ENCODE measurements at regions not wholly inside any gene's neighbourhood (a gene's known extent, or its start where the extent isn't known, plus 50 kb on each side); places are given as distances from the start of the nearest gene placed in this dataset.
A peak's percentile ranks its signal among the peaks of the same experiment; 100 is the strongest.

DNA sequence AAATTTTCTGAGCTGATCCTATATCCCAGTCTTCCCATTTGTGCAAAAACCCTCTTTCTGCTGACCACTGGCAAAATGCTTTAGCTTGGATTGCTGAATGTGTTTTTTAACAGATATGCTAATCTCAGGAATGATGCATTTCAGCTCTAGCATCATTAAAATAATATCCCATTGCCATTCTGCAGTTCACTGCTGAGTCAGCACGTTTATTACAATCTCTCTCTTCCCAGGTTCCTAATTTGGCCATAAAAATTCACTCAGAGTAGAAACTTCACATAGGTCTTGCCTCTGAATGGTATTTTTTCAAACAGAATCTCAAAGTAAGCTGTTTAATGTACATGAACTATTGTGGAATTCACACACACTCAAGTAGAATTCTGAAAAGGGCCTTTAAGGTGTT lies 509.6 kb upstream of the SUCLG2 start:
- DNase-seq (ENCODE audit: low read depth in 2 of 2): no peak

DNA sequence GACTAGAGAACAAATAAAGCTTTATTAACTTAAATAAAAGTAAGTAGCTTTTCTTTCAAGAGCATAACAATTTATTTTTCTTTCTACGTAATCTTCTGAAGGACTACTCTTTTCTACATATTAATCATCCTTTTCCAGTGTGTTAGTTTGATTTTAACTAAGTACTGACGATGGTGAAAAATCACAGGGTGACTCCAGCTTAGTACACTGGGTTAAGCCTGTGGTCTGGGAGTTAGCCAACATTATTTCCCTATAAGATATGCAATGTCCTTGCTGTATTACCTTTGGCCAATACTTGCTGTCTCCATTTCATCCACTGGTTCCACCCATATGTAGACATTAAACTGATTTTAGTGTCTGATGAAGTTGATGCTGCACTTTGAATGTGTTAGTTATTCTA lies 508.6 kb upstream of the SUCLG2 start:
- no peak for DNase-seq (ENCODE audit: low read depth in 2 of 2)

DNA sequence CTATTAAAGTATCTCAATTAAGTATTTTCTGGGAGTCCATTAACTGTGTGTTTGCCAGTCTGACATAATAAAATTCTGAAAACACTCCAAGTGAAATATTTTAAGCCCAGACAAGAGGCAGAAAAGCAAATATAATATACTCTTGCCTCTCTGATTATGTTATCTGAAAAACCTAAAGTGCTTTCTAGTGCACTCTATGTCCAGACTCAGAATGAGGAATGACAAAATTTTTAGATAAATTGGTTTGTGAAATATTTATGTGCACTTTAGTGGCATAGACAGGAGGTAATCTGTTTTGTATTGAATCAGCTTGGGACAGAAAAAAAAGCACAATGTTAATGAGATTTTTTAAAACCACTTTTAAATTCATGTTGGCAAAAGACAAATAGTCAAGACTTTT lies 508.2 kb upstream of the SUCLG2 start:
- DNase-seq (ENCODE audit: low read depth in 2 of 2): no peak

DNA sequence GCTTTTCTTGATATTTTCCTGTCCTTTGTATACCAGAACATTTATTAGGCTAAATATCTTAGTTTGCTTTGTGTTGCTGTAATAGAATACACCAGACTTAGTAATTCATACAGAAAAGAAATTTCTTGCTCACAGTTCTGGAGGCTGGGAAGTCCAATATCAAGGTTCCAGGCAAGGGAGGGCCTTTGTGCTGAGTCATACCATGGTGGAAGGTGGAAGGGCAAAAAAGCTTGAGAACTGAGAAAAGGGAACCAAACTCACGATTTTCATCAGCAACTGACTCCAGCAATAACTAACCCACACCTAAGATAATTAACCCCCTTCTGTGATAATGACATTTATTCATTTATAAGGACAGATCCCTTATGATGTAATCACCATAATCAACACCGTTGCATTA lies 496.9 kb upstream of the SUCLG2 start:
- DNase-seq (ENCODE audit: low read depth in 2 of 2): no peak

DNA sequence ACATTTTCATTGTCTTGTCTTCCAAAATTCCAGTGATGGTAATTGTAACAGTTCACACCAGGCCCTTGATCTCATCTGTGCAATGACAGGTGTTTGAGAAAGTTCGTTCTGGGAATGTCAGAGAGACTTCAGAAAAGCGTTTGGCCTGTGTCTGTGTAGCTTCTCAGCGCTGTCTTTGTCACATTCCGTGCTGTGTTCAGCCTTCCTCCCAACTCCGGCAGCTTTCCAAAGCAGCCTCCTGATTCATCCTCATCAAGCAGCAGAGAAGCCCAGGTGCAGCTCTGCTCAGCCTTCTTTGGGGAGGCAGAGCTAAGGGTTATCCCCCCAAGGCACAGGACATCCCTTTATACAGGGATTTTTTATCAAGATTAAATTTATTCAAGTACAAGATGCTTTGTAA lies 494.0 kb upstream of the SUCLG2 start:
- no peak for DNase-seq (ENCODE audit: low read depth in 2 of 2)

DNA sequence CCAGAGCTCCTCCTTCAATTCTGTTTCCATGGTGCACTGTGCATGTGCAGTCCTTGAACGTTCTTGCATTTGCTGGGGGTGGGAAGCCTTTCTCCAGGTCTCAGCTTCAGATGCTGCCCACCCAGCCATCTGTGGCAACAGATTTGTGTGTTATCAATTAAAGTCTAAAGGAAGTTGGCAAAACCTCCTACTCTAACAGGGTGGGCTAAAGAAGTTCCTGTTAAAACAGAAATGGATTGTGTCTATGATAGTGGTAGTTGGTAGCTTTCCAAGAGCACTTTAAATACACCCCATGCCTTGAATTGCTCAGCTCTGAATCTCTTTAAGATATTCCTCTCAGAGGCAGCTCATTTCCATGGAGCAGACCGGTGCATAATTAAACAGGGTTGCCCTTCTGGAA lies 488.0 kb upstream of the SUCLG2 start:
- DNase-seq (ENCODE audit: low read depth in 2 of 2): no peak

DNA sequence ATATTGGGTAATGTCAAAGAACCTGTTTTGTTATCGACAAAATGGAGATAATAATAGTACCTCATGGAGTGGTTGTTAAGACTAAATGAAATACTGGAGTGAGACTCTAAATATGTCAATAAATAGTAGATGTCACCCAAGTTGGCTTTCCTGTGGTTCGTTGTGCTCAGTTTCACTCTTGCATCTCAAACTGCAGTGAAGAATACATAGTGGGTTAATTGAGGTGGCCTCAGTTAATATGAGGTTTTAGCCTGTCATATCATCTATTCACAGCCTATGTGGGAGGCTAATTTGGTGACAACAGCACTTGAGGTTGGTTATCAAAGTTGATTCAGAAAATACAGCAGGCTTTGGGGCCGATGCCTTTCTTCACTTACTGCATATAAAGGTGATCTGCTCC lies 485.5 kb upstream of the SUCLG2 start:
- no peak for DNase-seq (ENCODE audit: low read depth in 2 of 2)

DNA sequence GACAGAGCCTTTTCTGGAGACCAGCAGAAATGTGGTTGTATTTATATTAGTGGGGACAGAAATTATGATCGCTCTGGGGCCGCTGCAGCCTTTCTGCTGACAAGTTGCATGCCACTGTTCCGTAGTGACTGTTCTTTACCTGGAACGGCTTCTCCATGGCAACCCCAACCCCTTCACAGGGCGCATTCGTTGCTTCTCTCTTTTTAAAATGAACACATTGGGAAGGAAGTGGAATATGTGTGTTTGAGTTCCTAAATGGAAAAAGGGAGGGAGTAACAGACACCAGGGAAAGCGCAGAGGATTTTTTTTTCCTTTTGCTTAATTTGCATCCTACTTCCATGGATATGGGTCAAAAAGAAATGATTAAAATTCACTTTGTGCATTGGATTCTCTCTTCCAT lies 482.0 kb upstream of the SUCLG2 start:
- DNase-seq (ENCODE audit: low read depth in 2 of 2): no peak

DNA sequence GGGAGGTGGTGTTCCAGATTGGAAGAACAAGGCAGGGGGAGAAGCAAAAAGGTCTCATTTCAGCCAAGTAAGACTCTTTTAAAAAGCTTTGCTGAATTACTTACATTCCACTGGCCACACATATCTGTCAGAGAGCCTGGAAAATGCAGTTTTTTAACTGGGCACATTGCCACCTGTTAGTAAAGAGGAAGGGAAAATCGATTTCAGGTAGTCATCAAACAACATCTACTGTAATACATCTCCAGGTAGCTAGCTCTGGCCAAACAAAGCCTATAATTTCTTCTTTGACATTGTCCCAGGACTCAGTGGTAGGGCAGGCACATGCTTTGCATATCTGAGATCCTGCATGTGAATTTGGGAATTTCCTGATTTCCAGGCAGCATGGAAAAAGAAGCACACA lies 480.7 kb upstream of the SUCLG2 start:
- DNase-seq (ENCODE audit: low read depth in 2 of 2): no peak

DNA sequence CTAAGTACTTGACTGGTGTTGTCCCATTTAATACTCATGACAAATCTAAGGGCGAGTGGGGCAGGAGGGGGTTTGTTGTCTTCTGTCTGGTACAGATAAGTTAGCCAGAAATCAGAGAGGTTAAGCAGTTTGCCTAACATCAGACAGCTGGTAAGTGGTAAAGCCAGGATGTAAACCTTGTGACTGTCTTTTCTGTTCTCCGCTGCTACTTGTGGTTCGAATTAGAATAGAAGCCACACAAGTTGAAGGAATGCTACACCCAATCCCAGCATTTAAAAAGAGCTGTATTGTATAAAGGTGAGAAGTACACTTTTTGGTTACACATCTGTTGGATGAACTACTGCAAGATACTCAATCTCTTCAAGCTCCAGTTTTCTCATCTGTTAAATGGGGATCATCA lies 474.7 kb upstream of the SUCLG2 start:
- no peak for DNase-seq (ENCODE audit: low read depth in 2 of 2)

DNA sequence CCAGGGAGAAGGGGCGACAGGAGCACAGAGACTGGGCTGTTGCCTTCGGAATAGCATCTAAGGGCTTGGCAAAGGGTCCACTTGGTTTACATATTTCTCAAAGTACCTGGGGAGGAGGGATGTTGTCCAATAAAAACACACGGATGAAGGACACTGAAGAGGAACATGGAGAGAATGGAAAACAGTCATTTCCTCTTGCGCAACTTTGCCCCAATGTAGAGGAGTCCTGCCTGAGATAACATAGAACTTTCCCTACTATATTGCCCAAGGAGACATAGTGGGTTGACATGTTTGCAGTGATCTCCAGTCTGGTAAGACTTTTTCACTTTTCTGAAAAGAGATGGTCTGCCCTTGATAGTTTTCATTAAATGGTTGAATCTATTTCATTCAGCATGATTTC lies 468.8 kb upstream of the SUCLG2 start:
- no peak for DNase-seq (ENCODE audit: low read depth in 2 of 2)

DNA sequence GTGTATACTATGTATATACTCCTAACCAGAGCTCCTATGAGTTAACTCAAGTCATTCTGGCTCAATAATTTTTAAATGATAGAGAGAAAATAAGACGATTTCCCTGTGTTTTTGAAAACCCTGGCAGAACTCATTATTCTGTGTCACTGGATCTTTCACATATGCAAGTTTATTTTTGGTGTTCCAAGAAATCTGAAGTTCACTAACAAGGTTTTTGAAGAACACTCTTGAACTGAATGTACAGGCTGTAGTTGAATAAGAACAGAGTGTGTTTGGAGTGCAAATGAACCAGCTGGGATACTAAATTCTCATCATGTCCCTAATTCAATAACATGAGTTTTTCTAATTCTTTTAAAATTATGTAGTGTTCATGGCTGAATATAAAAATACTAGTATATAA lies 466.9 kb upstream of the SUCLG2 start:
- DNase-seq (ENCODE audit: low read depth in 2 of 2): no peak

DNA sequence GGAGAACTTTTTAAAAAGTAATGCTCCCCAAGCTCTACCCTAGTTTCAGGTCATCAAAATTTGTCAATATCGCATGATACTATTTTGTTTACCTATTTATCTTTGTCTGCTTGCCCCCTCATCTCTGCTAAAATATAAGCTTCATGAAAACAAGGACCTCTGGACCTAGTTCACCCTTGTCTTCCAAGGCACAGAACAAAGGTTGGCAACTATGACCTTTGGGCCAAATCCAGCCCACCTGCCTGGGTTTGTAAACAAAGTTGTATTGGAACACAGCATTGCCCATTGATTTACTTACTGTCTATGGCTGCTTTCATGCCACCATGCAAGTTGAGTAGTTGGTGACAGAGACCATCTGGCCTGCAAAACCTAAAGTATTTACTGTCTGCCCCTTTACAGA lies 462.2 kb upstream of the SUCLG2 start:
- DNase-seq (ENCODE audit: low read depth in 2 of 2): no peak

DNA sequence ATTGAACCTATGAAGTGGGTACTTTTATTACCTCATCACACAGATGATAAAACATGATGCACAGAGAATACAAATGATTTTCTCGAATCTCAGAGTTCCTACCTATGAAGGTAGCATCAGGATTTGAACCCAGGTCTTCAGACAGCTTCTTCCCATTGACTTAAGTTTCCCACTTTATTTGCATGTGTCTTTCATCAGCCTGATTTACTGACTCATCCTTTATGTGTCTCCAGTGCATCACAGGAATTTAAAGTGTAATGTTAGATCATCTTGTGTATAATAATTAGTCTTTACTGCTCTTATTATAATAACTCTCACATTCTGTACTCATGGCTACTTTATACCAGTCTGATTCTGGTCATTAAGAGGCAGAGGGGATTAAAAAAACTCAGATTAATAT lies 449.4 kb upstream of the SUCLG2 start:
- no peak for DNase-seq (ENCODE audit: low read depth in 2 of 2)

DNA sequence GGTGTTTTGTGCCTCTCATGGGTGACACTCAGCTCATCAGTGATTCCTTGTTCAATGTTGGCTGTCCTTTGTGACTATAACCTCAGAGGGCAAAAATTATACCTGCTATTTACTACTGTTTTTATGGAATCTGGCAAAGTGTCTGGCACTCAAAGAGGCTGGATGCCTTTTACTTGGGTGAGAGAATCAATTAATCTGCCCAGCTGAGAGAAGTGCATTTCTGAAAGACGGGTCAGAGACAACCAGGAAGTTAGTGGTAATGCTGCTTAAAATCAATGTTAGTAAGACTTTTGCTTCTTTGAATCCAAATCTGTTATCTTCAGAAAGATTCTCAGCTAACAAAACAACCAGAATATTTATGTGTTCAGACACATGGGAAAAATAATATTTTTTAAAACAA lies 436.2 kb upstream of the SUCLG2 start:
- DNase-seq (ENCODE audit: low read depth in 2 of 2): no peak

DNA sequence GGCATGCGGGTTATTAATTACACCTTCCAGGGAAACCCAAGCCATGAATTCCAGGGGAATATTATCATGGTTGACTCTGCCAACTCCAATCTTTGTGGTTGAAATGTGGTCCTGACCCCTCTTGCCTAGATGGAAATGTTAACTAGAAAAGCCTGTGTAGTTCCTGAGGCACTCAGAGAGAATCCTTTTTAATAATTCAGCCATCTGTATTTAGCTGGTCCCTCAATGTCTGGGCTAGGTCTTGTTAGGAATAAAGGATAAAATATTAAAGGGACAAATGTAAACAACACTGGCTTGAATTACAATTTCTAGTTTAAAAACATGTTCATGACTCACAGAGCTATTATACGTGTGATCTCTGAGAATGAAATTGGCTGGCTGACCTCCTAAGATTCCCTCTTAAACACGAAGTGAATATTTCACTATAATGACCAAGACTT lies 435.2 kb upstream of the SUCLG2 start:
- DNase-seq (ENCODE audit: low read depth in 2 of 2): no peak

DNA sequence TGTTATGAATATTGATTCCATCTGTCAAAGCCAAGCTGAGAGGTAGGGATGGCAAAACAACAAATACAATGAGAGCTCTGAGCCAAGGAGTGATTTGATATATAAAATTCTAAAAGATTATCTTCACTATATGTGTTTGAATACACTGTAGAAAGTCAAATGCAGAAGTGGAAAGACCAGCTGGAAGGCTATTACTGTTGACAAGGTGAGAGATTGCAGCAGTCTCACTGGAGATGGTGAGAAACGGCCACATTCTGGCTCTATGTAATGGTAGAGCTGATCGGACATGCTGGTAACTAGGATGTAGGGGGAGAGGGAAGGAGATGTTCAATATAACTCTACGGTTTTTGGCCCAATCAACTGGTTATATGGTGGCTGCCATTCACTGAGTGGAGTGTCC lies 434.2 kb upstream of the SUCLG2 start:
- no peak for DNase-seq (ENCODE audit: low read depth in 2 of 2)

DNA sequence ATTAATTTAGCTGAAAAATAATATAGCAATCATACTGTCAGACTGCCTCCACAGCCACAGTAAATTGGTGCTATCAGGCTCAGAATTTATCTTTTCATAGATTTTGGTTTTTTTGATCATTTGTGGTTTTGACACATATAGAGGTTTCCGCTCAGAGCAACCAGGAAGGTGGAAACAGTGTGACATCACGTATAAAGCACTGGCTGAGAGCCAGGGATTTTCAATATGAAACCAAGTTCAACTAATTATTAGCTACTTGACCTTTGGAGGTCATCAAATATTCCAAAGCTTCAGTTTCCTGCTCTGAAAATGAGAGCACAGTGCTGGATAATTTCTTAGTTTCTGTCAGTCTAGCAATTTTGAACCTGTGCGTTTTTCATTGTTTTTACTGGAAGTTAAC lies 433.8 kb upstream of the SUCLG2 start:
- DNase-seq (ENCODE audit: low read depth in 2 of 2): peak in 1 of 2 donors; percentile 18

DNA sequence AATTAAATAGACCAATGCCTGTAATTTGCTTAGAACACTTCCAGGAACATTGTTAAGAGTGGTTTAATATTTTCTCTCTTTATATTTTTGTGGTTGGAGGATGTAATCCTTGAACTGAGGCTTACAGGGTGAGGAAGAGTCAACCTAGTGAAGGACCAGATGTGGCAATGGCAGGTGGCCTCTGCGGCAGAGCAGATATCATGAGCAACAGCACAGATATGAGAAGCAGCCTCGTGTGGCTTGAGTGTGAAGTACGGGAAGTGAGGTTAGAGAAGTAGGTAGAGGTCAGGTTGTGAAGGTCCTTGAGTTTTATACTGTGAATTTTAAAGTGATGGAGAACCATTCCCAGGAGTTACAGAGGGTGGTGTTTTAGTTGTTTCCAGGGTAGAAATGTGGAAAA lies 417.6 kb upstream of the SUCLG2 start:
- no peak for DNase-seq (ENCODE audit: low read depth in 2 of 2)

DNA sequence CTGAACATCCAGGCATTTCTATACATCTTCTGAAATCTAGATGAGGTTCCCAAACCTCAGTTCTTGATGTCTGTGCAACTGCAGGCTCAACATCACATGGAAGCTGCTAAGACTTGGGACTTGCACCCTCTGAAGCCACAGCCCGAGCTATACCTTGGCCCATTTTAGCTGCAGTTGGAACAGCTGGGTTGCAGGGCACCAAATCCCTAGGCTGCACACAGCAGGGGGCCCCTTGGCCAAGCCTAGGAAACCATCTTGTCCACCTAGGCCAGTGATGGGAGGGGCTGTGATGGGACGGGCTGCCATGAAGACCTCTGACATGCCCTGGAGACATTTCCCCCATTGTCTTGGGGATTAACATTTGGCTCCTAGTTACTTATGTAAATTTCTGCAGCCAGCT lies 415.8 kb upstream of the SUCLG2 start:
- DNase-seq (ENCODE audit: low read depth in 2 of 2): no peak

DNA sequence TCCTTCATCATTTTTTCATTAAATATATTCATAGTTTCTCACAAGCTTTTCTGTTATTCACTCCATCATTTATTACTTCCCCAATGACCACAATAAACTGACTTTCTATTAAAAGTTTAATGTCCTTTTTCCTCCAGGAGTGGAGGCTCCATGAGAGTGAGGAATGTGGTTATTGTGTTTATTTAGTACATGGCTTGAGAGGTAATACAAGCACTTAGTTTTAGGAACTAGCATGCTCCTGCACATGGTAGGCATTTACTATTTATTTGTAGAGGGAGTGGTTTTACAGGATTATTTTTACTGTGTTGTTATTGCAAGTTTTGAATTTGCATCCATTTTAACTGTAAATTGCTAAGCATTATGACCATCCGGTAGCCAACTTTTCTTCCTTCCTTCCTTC lies 412.9 kb upstream of the SUCLG2 start:
- DNase-seq (ENCODE audit: low read depth in 2 of 2): no peak

DNA sequence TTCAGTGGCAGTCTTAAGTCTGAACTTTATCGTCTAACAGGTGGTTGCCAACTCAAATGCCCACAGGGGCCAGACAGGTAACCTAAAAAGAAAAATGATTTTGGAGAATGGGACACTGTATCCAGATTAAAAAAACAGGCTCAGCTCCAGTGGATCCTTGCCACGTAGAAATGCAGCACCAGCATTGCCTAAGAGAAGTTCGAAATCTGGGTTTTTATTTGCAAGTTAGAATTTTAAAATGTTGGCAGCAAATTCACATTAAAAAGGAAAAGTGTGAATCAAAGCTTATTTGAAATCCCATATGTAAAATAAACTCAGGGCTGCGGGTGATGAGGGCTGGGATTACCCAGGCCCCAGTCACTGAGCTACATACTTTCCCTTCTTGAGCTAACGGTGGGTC lies 408.5 kb upstream of the SUCLG2 start:
- DNase-seq (ENCODE audit: low read depth in 2 of 2): no peak

DNA sequence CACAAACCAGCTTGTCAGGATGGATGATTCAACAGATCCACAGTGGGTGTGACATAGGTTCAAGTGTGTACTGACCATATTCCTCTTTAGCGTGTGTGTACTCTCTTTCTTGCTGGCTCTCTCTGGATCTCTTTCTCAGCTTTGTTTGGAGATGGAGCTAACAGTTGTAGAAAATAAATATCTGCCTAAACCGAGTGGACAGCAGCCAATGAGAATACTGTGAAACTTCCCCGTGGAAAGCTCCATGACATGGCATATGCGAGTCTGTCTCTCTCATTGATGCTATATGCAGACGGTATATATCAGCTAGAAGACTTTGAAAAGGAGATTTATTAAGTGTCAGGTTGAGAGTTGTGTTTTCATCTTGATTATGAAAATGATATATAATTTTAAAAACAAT lies 406.5 kb upstream of the SUCLG2 start:
- DNase-seq (ENCODE audit: low read depth in 2 of 2): no peak

DNA sequence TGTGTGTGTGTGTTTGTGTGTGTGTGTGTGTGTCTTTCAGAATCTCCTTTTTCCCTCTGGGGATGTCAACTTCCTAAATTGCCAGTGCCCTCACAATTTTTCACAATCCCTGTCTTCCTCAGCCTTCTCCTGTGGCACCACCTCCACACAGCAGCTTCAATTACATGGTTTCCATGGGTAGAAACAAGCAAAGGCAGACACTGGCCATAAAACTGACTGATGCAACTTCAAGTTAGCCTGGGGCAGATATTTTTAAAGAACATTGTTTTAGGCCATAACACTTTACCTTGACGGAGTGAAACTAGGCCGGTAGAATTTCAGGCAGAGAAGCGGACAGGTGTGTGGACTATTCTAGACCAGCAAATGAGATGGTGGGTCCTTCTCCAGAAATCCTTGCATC lies 405.8 kb upstream of the SUCLG2 start:
- no peak for DNase-seq (ENCODE audit: low read depth in 2 of 2)

DNA sequence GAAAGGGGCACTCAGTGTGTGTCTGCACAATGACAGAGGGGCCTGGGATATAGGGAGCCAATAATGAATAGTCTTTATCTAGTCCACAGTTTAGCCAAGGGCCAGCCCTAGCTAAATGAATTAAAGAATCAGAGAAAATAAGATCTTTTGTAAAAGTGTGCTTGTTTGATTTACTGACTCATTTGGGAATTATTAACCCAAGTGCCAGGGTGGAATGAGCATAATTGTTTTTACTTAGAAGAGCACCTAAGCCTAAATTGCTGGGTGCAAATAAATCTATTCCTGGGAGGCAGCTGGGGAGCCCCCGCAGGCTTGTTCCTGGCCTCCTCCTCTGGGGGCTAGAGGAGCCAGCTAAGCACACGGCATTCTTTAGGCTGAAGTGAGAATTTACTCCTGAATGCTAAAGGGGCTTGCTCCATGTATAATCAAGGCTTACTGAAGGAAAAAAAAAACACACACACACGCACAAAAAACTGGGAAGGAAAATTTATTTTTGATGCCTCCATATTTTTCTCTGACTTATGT lies 405.3 kb upstream of the SUCLG2 start:
- no peak for DNase-seq (ENCODE audit: low read depth in 2 of 2)
